ENCODE measurements at regions not wholly inside any gene's neighbourhood (a gene's known extent, or its start where the extent isn't known, plus 50 kb on each side); places are given as distances from the start of the nearest gene placed in this dataset.

DNA sequence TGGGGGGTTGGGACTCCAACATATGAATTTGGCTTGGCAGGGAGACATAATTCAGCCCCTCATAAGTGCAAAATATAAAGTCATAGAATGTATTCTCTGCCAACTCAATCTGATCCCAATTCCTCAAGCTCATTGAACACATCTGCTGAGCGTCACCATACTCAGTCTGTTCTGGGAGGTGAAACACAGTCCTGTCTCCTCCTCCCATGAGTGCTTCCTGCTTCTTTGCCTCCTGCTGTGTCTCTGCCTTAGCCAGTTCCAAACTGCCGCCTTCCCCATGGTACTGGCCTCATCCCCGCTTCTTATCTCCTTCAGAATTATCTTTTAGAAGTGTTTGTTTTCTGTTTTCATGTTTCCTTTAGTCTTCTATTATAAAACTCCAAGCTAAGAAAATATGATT, 365.5 kb downstream of the TNS3 start:
- DNase-seq (no peak), ATAC-seq (no peak)
- Histone ChIP-seq H3K9me3 (no peaks in the 10 kb centered on the region), H3K4me3 (no peak overlapping the region), H3K36me3 (no peaks in the 10 kb centered on the region), H3K27me3 (no peaks in the 10 kb centered on the region), H3K4me1 (peaks cover 0 to 10% (median 0%) of the 10 kb centered on the region in 12 donors), H3K27ac (peak overlapping the region in 1 of 12 donors; percentile 24)
- TF ChIP-seq, protein P1, sequence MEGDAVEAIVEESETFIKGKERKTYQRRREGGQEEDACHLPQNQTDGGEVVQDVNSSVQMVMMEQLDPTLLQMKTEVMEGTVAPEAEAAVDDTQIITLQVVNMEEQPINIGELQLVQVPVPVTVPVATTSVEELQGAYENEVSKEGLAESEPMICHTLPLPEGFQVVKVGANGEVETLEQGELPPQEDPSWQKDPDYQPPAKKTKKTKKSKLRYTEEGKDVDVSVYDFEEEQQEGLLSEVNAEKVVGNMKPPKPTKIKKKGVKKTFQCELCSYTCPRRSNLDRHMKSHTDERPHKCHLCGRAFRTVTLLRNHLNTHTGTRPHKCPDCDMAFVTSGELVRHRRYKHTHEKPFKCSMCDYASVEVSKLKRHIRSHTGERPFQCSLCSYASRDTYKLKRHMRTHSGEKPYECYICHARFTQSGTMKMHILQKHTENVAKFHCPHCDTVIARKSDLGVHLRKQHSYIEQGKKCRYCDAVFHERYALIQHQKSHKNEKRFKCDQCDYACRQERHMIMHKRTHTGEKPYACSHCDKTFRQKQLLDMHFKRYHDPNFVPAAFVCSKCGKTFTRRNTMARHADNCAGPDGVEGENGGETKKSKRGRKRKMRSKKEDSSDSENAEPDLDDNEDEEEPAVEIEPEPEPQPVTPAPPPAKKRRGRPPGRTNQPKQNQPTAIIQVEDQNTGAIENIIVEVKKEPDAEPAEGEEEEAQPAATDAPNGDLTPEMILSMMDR (IDR thresholded peaks at IDR 0.05): no peak
- no peak for TF ChIP-seq POLR2A (IDR thresholded peaks at IDR 0.05)
- intact Hi-C loops (cut with DNase I): no loop called here
- 78 to 87% (median 81%) methylated on average over 3 of the region's 3 CpGs for WGBS, 4 donors

DNA sequence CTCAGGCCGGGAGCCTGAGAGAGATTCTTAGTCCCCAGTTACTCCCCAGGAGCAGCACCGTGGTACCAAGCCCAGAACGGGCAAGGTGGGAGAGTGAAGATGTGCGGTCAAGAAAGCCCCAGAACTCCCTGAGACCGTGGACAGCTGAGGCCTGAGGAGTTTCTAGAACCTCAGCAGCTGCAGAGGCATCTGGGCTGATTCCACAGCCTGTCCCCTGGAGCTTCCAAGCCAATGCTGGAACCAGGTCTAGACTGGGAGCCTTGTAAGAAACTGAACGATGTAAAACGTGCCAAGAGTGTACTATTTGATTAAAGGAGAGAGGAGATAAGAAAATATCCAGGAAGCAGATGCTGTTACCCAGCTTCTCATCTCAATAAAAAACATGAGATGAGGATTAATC, 366.3 kb downstream of the TNS3 start:
- peak in 2 of 4 donors; percentile 45 to 56 for ATAC-seq
- Histone ChIP-seq H3K27me3 (peaks cover 0 to 2% (median 0%) of the 10 kb centered on the region in 9 donors), H3K4me3 (no peak overlapping the region), H3K4me1 (peaks cover 0 to 10% (median 0%) of the 10 kb centered on the region in 12 donors), H3K27ac (peak overlapping the region in 2 of 12 donors; percentile 14 to 24), H3K36me3 (no peaks in the 10 kb centered on the region), H3K9me3 (peaks cover 0 to 2% (median 0%) of the 10 kb centered on the region in 12 donors)
- TF ChIP-seq, protein P1 (IDR thresholded peaks at IDR 0.05): no peak
- no peak for TF ChIP-seq POLR2A (IDR thresholded peaks at IDR 0.05)
- no peak for DNase-seq
- intact Hi-C loops (cut with DNase I): no loop called here
- 77 to 82% (median 78%) methylated on average over 6 to 7 of the region's 7 CpGs for WGBS, 4 donors

DNA sequence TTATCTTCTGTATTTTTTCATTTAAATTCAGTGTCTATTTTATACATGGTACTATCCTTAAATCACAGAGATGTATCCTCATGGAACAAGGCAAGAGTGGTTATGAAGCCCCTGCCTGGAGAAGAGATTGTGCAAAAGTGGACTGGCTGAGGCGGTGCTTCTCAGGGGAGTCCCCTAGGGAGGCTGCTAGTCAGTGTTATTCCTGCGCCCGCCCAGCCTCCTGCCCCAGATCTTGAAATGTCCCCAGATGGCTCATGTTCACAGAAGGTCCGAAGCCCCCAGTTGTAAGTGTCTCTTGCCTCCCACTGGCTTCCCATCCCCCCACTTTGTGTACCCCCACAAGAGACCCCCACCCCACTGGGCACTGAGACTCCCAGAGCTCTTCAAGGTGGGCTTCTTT, 366.9 kb downstream of the TNS3 start:
- H3K4me3 ChIP-seq: no peak overlapping the region
- no peaks in the 10 kb centered on the region for H3K36me3 ChIP-seq
- 71 to 85% (median 82%) methylated on average over 4 of the region's 4 CpGs for WGBS, 4 donors
- intact Hi-C loops (cut with DNase I): no loop called here
- H3K9me3 ChIP-seq: peaks cover 0 to 6% (median 0%) of the 10 kb centered on the region in 12 donors
- peak in 2 of 4 donors; percentile 48 to 65 for ATAC-seq
- no peak for TF ChIP-seq POLR2A (IDR thresholded peaks at IDR 0.05)
- TF ChIP-seq, protein P1 (IDR thresholded peaks at IDR 0.05): no peak
- H3K27me3 ChIP-seq: peaks cover 0 to 3% (median 0%) of the 10 kb centered on the region in 9 donors
- peaks cover 0 to 10% (median 0%) of the 10 kb centered on the region in 12 donors for H3K4me1 ChIP-seq
- DNase-seq: no peak
- H3K27ac ChIP-seq: peak overlapping the region in 1 of 12 donors; percentile 14

DNA sequence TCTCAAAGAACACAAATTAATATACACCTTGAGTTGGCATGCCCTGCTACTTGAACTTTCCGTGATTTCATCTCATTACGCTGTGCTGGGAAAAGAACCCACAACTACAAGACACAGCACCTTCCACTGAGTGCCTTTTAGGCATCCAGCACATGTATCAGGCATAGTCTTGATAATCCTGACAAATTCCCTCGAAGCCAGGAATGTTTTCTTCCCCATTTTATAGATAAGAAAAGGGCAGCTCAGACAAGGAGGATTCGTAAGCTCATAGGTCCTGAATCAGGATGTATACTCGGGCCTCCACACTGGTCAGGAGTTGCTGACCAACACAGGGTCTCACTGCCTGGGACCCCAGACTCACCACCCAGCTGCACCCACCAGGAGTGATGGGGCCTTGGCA, 368.6 kb downstream of the TNS3 start:
- ATAC-seq (no peak), DNase-seq (no peak)
- H3K9me3 ChIP-seq: peaks cover 0 to 6% (median 0%) of the 10 kb centered on the region in 12 donors
- peaks cover 0 to 10% (median 0%) of the 10 kb centered on the region in 12 donors for H3K4me1 ChIP-seq
- 82 to 91% (median 87%) methylated on average over 5 of the region's 5 CpGs for WGBS, 4 donors
- no peak overlapping the region for H3K4me3 ChIP-seq
- H3K27me3 ChIP-seq: peaks cover 0 to 3% (median 0%) of the 10 kb centered on the region in 9 donors
- intact Hi-C loops (cut with DNase I): no loop called here
- TF ChIP-seq POLR2A (IDR thresholded peaks at IDR 0.05): no peak
- TF ChIP-seq, protein P1 (IDR thresholded peaks at IDR 0.05): no peak
- no peaks in the 10 kb centered on the region for H3K36me3 ChIP-seq
- H3K27ac ChIP-seq: no peak overlapping the region

Measured in heart left ventricle (tissue), 16 donors.